GM19238 (cell line): ENCODE measurements at regions not wholly inside any gene's neighbourhood (a gene's known extent, or its start where the extent isn't known, plus 50 kb on each side); places are given as distances from the start of the nearest gene placed in this dataset.

Source experiments
- DNase-seq: peaks from one replicate; pipeline ENCODE4 v3.0.0; 2011; ENCODE audit warnings: low spot score; ENCODE audit not compliant: insufficient read length

DNA sequence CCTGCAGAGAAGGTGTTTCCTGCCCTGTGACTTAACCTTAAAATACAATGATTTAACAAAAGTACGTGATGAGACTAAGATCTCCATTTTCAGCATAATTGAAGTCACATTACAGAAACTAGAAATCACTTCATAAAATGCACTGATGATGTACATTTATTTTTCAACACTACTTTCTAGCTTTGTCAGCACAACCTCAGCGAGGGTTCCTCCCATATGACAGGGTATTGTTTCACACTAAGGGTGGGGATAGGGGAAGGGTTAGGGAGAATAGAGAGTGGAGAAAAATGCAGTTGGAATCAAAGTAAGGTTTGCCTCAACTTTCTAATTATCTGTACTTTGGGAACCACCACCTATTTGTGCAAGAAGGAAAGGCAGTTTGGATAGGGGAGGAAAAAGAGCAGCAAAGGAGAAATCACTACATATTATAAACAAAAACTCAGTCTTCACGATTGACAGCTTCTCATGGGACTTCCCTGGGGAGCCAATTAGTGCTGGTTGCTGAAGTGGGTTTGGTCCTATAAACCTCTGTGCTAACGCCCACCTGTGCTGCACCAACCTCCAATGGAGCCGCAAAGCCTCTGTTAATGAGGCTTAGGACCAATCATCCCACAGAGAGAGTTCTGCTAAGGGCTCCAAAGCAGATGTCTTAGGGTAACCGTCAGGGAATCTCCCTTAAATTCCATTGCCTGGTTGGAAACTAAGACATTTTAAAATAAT is 369.2 kb upstream of the PDE4D start:
- no peak for DNase-seq

GRCh38 chr5:60261732-60262131 is 368.2 kb upstream of the PDE4D start:
- no peak for DNase-seq

DNA sequence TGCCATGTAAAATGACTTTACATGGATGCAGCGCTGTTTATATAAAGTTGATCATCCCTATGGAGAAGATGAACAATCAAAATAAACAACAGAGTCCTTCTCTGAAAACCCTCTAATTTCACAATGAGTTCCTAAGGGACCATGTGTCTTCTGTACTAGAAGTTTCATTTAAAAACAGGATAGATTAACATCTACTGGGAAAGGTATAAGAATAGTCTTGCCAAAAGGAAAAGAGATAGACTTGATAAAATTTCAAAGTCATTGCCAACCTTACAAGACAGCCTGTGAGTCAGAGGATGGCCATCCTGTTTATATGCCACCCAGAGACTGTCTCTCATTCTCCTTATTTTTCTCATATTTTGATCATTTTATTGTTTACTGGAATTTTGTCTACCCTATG is 367.1 kb upstream of the PDE4D start:
- no peak for DNase-seq

DNA sequence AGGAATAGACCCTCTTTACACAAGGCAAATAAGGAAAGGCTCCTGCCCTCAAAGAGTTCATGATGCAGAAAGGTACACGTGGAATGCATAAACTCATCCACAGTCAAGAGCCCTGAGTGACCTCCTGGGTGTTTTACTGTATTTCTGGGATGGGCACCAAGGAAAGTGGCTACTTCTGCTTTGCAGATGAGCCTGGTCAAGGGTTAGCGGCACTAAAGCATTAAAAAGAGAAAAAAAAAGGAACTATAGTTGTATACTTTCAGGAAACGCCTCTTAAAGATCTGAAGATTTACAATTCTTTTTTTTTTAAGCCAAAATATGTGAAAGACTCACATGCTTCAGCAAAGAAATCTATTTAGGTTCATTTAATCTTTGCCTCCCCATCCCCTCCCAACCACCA is 366.2 kb upstream of the PDE4D start:
- DNase-seq = no peak

DNA sequence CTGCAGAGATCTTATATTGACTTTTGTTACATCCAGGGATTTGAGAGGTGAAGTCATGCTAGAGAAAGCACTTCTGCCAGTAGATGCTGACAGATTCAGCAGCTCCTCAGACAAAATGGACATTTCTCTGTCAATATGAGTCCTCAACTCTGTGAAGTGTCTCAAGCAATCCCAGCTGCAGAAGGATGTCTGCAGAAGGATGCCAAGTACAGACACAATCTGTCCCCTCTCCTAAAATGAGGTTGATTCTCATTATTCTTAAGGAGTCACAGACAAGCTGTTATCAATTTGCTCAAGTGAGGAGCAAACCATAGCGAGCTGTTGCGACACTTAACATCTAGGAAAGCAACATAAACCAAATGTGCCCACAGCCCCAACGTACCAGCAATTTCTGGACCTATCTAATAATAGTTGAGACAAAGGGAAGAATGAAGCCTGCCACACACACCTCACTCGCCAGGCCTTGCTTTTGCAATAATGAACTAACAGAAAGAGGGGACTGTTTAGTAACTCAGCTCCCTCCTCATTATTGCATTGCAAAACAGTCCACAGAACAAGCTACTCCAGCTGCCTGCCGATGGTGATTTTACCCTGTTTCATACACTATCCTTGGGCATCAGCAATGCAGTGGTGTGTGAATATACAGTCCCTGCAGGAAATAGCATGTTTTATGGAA is 364.2 kb upstream of the PDE4D start:
- no peak for DNase-seq

DNA sequence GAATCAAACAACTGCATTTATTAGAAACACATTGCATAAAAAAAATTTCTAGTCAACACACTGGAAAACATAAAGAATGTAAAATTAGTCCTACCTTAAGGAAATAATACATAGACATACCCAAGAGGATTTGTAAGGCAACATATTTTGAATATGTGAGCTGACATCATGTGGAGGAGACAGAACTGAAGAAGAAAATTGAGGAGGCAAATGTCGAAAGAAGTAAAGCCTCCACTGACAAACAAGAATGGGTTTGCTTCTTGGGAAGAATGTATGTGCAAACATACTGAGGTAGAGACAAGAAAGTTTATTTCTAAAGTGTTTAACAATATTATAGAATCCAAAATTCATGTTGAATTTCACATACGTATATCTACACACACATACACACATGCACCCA is 363.0 kb upstream of the PDE4D start:
- DNase-seq = no peak

- peak; percentile 2 for DNase-seq
Observed at GRCh38 chr5:60248901-60249300, 355.4 kb upstream of the PDE4D start.

DNA sequence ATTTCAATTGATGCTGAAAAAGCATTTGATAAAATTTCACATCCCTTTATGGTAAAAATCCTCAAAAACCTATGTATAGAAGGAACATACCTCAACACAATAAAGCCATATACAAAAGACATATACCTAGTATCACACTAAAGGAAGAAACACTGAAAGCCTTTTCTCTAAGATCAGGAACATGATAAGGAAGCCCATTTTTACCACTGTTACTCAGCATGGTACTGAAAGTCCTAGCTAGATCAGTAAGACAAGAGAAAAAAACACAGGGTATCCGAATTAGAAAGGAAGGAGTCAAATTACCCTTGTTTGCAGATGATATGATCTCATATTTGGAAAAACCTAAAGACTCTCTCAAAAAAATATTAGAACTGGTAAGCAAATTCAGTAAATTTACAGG is 350.2 kb upstream of the PDE4D start:
- no peak for DNase-seq

GRCh38 chr5:60232036-60232795 is 338.7 kb upstream of the PDE4D start:
- DNase-seq = no peak

- no peak for DNase-seq
Observed at GRCh38 chr5:60230456-60230855, 336.9 kb upstream of the PDE4D start.

DNA sequence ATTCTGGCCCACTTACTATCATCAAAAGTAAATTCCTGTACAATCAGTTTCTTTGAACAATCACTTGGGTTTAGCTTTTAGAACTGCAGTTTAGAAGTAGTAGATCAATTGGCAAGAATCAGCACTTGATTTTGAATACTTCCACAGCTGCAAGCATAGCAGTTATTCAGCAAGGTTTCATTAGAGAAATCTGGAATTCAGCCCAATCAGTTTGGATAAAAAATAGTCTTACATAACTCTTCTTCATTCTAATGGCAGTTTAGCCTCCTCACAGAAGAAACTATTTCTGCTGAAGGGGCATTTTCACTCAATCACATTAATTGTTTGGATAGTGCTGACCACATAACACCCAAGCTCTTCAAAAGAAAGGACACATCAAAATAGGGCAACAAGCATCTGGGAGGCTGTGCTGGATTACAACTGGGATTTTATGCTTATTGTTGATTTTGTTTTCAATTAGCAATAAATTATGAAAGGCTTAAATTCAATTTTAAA is 336.2 kb upstream of the PDE4D start:
- DNase-seq = no peak

DNA sequence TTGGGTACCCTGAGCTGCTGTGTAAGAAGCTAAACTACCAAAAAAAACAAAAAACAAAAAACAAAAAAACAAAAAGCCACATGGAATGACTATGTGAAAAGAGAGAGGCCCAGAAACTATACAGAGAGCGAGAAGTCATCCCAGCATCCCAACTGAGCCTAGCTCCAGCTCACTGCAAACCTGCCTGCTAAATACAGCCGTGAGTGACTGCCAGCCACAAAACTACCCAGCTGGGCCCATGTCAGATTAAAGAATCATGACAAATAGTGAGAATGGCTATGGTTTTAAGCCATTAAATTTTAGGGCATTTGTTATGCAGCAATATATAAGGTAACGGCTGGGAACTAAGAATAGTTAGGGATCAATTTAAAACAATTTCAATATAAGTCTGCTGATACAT is 335.1 kb upstream of the PDE4D start:
- DNase-seq = no peak

DNA sequence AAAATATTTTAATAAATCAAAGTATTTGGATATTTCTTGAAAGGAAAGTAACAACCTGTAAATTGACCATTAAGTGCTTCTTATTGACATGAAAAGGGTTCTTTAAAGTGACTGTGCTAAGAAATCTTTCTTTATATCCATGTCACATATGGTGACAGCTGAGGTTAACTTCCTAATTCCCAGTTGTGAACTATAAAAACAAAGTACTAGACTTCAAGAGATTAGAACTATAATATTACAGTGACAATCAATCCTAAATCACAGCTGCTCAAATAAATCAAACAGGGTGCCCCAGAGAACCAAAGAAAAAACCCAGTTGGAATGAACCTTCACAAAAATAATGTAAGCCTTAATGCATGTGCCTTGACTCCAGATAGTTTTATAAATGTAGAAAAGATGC is 332.6 kb upstream of the PDE4D start:
- no peak for DNase-seq

DNA sequence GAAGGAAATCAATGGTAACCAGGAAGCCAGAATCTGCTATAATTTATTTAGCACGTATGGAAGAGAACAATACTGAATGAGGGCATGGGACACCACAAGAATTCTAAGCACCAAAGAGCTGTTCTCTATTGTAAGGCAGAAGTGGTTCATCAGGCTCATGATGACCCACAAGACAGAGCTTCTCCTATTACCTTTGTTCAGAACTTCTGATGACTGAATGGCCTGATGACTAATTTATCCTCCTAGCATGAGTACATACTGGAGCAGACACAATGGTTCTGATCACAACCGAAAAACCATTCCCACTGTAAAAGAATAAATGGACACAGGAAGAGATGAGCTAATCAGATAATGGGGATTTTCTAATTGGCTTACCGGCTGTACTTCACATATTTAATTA is 329.8 kb upstream of the PDE4D start:
- no peak for DNase-seq

DNA sequence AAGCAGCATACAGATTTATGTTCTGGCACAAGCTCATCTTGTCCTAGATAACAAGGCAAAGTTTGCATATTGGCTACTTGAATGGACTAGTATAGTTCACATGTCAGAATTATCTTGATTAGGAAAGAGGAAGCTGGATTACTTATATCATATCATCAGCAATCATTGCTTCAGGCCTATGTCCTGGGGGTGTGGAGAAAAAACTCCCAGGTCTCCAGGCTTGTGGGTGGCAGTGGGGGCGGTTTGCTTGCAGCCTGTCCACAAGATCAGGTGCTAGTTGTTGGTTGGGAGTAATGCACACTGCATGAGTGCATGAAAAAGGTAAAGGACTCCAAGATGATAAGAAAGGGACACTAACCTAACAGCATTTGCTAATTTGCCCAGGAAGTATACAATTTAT is 326.4 kb upstream of the PDE4D start:
- DNase-seq = no peak

GRCh38 chr5:60210810-60211209 is 317.3 kb upstream of the PDE4D start:
- DNase-seq = no peak

DNA sequence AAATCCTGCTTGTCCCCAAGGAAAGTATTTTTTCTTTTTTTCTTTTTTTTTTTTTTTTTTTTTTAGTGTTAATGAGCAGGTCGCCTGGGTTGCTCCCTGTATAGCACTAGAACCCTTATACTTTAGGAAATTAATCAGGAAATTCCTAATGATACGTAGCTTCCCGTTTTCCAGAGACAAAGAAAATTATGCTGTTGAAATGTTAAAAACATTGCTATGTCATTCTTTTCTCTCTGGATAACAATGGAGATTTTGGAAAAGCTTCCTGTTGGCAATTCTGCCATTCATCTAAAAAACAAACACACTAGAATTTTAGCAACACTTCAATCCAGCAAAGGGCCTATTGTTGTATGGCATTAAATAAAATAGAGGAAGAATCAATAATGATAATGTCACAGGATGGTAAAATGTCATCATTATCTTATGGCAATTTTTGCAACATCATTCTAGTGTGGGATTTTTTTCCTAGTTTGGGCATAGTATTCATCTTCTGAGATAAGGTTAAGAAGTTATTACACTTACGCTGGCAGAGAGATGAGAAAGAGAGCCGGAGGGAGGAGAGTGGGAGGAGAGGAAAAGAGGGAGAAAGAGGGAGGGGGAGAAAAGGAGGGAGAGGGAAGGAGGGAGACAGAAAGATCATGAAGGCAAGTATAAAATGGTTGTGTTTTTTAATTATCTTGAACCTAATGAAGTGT is 315.8 kb upstream of the PDE4D start:
- DNase-seq = no peak

DNA sequence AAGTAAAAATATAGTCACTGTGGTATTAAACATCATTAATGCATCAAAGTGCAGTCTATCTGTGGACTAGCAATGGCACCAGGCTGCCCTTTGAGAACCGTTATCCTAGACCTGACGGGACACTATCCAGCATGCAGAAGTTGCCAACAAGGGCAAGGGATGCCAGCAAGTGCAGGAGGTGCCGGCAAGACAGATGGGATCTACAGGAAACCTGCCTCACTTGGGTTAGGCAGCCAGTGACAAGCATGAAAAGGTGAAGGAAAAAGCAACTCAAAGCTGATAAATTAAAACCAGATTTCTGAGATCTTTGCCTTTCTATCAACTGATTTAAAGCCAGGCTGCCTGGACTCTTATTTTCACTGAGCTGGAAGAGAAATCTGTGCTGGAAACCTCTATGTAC is 315.2 kb upstream of the PDE4D start:
- no peak for DNase-seq

- peak; percentile 7 for DNase-seq
Observed at GRCh38 chr5:60207040-60207439, 313.5 kb upstream of the PDE4D start.

DNA sequence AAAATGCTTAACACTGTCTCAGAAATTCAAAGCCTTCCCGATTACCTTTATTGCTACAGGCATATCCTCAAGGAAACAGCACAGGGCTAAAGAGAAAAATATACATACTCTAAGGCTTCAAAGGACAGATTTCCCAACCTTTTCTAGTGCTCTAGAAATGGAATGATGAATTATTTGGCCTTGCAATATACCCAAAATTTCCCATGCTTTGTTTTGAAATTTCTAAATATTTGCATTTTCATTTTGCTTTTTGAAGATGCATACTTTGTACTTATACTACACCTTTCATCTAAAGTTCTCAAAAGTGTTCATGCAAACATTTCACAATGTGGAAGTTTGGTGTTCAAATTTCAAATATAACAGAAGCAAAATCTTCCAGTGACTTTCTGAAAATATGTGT is 312.7 kb upstream of the PDE4D start:
- DNase-seq = no peak

DNA sequence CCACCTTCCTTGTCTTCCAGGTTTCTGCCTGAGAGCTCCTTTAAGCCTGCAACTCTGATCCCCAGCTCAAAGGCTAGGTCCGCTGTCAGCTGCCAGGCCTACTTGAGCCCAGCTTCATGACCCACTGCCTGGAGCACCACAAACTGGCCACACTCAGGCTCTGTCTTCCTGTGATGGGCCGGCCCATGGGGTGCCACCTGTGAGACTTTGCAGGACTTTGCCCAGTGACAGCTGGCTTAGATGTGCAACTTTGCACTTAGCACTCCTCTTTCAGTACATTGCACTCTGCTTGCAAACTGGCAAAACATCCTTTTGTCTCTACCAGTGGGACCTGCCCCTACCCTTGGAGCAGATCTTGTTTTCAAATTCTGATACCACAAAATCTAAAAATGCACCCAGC is 311.5 kb upstream of the PDE4D start:
- no peak for DNase-seq
